Esophagus muscularis mucosa (tissue), 4 donors: ENCODE measurements at regions not wholly inside any gene's neighbourhood (a gene's known extent, or its start where the extent isn't known, plus 50 kb on each side); places are given as distances from the start of the nearest gene placed in this dataset.
"Not testable (repeated sequence)": the region's sequence is repeated elsewhere in the genome, so short reads cannot be mapped to it uniquely, and the experiment has no call there.

ENCODE experiments used
- DNase-seq: peaks from one replicate; pipeline ENCODE4 v3.0.0-alpha.2; 2017; ENCODE audit errors: extremely low spot score
- H3K27ac ChIP-seq, 4 donors: fragments of 200-600 bp; sonication (generic); replicated peaks in 1 of 4; 1 replicate in 3 of 4; 2 replicates in 1 of 4; pipeline ENCODE4 v1.5.1; 2016 to 2019; ENCODE audit warnings: mild to moderate bottlenecking in 1 of 4
- H3K27me3 ChIP-seq, 4 donors: fragments of 200-600 bp; sonication (generic); one replicate each; pipeline versions ENCODE4 v1.5.1 to v1.6.0; 2016 to 2019
- H3K36me3 ChIP-seq, 4 donors: fragments of 200-600 bp; sonication (generic); one replicate each; pipeline ENCODE4 v1.5.1; 2016 to 2019
- H3K4me1 ChIP-seq, 4 donors: fragments of 200-600 bp; sonication (generic); one replicate each; pipeline ENCODE4 v1.5.1; 2016 to 2019
- H3K4me3 ChIP-seq, 4 donors: fragments of 200-600 bp; sonication (generic); 1 replicate in 2 of 4; 2 replicates in 2 of 4; pipeline ENCODE4 v1.5.1; 2016 to 2019; ENCODE audit warnings: mild to moderate bottlenecking in 4 of 4, moderate library complexity in 1 of 4
- H3K9me3 ChIP-seq, 4 donors: fragments of 200-600 bp; sonication (generic); 1 replicate in 3 of 4; 2 replicates in 1 of 4; pipeline ENCODE4 v1.5.1; 2016 to 2019
- CTCF ChIP-seq, 3 experiments: fragments of 200-600 bp in 2 of 3; fragments of 450-650 bp in 1 of 3; sonication (generic) in 2 of 3; IDR thresholded peaks; one replicate each; pipeline ENCODE4 v1.5.1; 2017 to 2019; ENCODE audit warnings: antibody characterized with exemption in 3 of 3, mild to moderate bottlenecking in 2 of 3, moderate library complexity in 1 of 3
- EP300 ChIP-seq: sonication (generic); formaldehyde crosslinking; IDR thresholded peaks from one replicate; pipeline ENCODE4 v1.6.1; 2017; ENCODE audit warnings: antibody characterized with exemption
- POLR2A ChIP-seq: fragments of 450-650 bp; IDR thresholded peaks from one replicate; pipeline ENCODE4 v1.6.1; 2017; ENCODE audit warnings: antibody characterized with exemption, moderate library complexity, mild to moderate bottlenecking, low read depth
- POLR2AphosphoS5 ChIP-seq, 2 donors: sonication (generic); formaldehyde crosslinking; IDR thresholded peaks; one replicate each; pipeline ENCODE4 v1.6.1; 2017; ENCODE audit warnings: antibody characterized with exemption in 2 of 2
- WGBS: methylation state at CpG from one replicate; pipeline ENCODE4 v1.1.5; 2018; 5-methylcytosine and 5-hydroxymethylcytosine counted together
- intact Hi-C: fragments of 100-400 bp; cut with DNase I; formaldehyde crosslinking; loops from one replicate; pipeline ENCODE4 v1.15.1; 2023

DNA sequence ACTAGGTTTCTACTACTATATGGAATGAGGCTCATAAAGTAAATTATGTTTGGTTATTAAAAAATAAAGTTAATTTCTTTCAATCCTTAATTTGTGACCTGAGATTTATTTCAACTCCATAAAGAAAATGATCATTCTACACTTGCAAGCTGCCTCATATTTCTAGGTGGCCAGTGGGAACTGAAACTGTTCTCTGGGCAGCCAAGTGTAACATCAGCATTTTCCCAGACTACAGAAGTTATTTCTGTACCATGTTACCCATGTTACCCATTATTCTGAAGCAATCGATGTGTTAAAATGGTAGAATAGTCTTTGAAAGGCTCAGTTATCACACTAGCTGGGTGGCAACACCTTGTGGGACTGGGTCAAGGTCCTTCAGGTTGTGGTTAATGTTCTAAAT lies 139.3 kb upstream of the FBXO11 start:
- H3K27ac ChIP-seq: no peak overlapping the region
- no peak for TF ChIP-seq EP300
- TF ChIP-seq POLR2AphosphoS5 (IDR thresholded peaks at IDR 0.05): no peak
- no peak for TF ChIP-seq CTCF (IDR thresholded peaks at IDR 0.05)
- no peak for TF ChIP-seq POLR2A
- H3K27me3 ChIP-seq: no peaks in the 10 kb centered on the region
- no peaks in the 10 kb centered on the region for H3K9me3 ChIP-seq
- H3K4me3 ChIP-seq: no peak overlapping the region
- intact Hi-C loops: no loop called here
- no peak for DNase-seq
- H3K4me1 ChIP-seq: no peaks in the 10 kb centered on the region
- WGBS: 67% methylated on average over 1 of the region's 1 CpG
- no peaks in the 10 kb centered on the region for H3K36me3 ChIP-seq

- H3K9me3 ChIP-seq: no peaks in the 10 kb centered on the region
- no peaks in the 10 kb centered on the region for H3K36me3 ChIP-seq
- H3K4me3 ChIP-seq: no peak overlapping the region
- DNase-seq: no peak
- H3K4me1 ChIP-seq: no peaks in the 10 kb centered on the region
- no peak overlapping the region for H3K27ac ChIP-seq
- TF ChIP-seq POLR2AphosphoS5 (IDR thresholded peaks at IDR 0.05) (no peak), EP300 (no peak), CTCF (IDR thresholded peaks at IDR 0.05) (no peak), POLR2A (no peak)
- WGBS: 77% methylated on average over 3 of the region's 3 CpGs
- intact Hi-C loops: no loop called here
- H3K27me3 ChIP-seq: no peaks in the 10 kb centered on the region
These were observed 142.3 kb upstream of the FBXO11 start for GRCh38 chr2:48048476-48049171.

DNA sequence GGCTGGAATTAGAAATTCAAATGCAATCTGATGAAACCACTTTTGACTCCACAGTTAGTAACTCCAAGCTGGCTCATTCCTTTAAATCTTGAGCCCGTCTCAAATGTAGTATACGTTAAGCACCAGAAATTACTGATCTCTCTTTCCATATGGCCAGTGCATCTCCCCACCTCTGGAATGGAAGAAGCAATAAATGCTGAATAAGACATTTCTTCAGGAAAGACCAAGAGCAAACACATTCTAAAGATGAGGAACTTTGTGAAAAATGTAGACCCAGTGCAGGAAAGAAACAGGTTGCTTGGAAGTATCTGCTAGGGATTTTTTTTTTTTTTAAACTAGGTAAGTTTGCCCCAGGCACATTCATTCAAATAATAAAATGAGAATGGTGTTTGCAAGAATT lies 143.1 kb upstream of the FBXO11 start:
- 79% methylated on average over 2 of the region's 2 CpGs for WGBS
- H3K4me3 ChIP-seq: no peak overlapping the region
- H3K4me1 ChIP-seq: no peaks in the 10 kb centered on the region
- intact Hi-C loops: no loop called here
- DNase-seq: no peak
- no peaks in the 10 kb centered on the region for H3K9me3 ChIP-seq
- H3K27ac ChIP-seq: no peak overlapping the region
- TF ChIP-seq POLR2A: no peak
- no peak for TF ChIP-seq CTCF (IDR thresholded peaks at IDR 0.05)
- no peak for TF ChIP-seq POLR2AphosphoS5 (IDR thresholded peaks at IDR 0.05)
- no peak for TF ChIP-seq EP300
- no peaks in the 10 kb centered on the region for H3K36me3 ChIP-seq
- H3K27me3 ChIP-seq: no peaks in the 10 kb centered on the region

- no peak for DNase-seq
- H3K9me3 ChIP-seq: no peaks in the 10 kb centered on the region
- no peak overlapping the region for H3K4me3 ChIP-seq
- no peaks in the 10 kb centered on the region for H3K4me1 ChIP-seq
- H3K27me3 ChIP-seq: no peaks in the 10 kb centered on the region
- H3K36me3 ChIP-seq: no peaks in the 10 kb centered on the region
- TF ChIP-seq POLR2AphosphoS5 (IDR thresholded peaks at IDR 0.05) (no peak), EP300 (no peak), POLR2A (no peak)
- intact Hi-C loops: no loop called here
- WGBS: 74% methylated on average over 5 of the region's 5 CpGs
- no peak overlapping the region for H3K27ac ChIP-seq
These were observed 144.4 kb upstream of the FBXO11 start for GRCh38 chr2:48050711-48051110.

DNA sequence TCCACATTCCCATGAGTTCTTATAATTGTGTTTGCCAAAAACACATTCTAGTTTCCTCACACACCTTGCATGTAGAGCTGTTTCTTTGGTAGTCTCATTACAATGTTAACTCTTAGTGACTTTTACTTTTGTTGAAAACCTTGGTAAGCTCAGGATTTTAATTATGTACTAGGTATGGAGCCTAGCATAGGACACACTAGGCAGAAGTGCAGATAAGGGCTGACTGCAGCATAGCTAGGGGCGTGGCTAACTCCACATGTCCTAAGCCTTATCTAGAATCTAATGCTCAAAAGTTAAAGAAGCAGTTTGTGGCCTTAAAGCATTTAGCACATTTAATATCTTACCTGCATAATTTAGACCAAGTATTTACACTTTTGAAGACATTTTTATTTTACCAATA lies 153.7 kb upstream of the FBXO11 start:
- Histone ChIP-seq H3K36me3 (no peaks in the 10 kb centered on the region), H3K4me3 (no peak overlapping the region), H3K27me3 (no peaks in the 10 kb centered on the region), H3K9me3 (no peaks in the 10 kb centered on the region), H3K4me1 (no peaks in the 10 kb centered on the region), H3K27ac (no peak overlapping the region)
- DNase-seq: no peak
- intact Hi-C loops: no loop called here
- 83% methylated on average over 1 of the region's 1 CpG for WGBS
- TF ChIP-seq POLR2A (no peak), CTCF (IDR thresholded peaks at IDR 0.05) (no peak), EP300 (no peak), POLR2AphosphoS5 (IDR thresholded peaks at IDR 0.05) (no peak)

DNA sequence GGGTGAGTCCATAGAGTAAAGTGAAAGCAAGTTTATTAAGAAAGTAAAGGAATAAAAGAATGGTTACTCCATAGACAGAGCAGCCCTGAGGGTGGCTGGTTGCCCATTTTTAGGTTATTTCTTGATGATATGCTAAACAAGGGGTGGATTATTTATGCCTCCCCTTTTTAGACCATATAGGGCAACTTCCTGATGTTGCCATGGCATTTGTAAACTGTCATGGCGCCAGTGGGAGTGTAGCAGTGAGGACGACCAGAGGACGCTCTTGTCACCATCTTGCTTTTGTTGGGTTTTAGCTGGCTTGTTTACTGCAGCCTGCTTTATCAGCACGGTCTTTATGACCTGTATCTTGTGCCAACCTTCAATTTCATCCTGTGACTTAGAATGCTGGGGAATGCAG lies 155.4 kb upstream of the FBXO11 start:
- intact Hi-C loops, H3K4me1 ChIP-seq, H3K27me3 ChIP-seq, H3K36me3 ChIP-seq, DNase-seq, H3K9me3 ChIP-seq, H3K4me3 ChIP-seq, H3K27ac ChIP-seq: not testable (repeated sequence)
- WGBS: 78% methylated on average over 4 of the region's 4 CpGs
